ENCODE measurements at regions not wholly inside any gene's neighbourhood (a gene's known extent, or its start where the extent isn't known, plus 50 kb on each side); places are given as distances from the start of the nearest gene placed in this dataset.

- DNase-seq = no peak
These were observed 266.5 kb upstream of the PSMD7 start for GRCh38 chr16:74030000-74030706.

GRCh38 chr16:74029115-74029792, 267.4 kb upstream of the PSMD7 start:
- DNase-seq = no peak

GRCh38 chr16:74026373-74027281, 270.0 kb upstream of the PSMD7 start:
- no peak for DNase-seq

GRCh38 chr16:74024953-74025352, 271.7 kb upstream of the PSMD7 start:
- DNase-seq = no peak

GRCh38 chr16:74020095-74020670, 276.4 kb upstream of the PSMD7 start:
- no peak for DNase-seq

- DNase-seq = no peak
These were observed 277.0 kb upstream of the PSMD7 start for GRCh38 chr16:74019612-74020011.

- DNase-seq = no peak
These were observed 280.7 kb upstream of the PSMD7 start for GRCh38 chr16:74015953-74016352.

- DNase-seq = no peak
These were observed 297.9 kb upstream of the PSMD7 start for GRCh38 chr16:73998707-73999106.

- DNase-seq = no peak
These were observed 298.6 kb upstream of the PSMD7 start for GRCh38 chr16:73997971-73998370.

- DNase-seq = no peak
These were observed 299.3 kb upstream of the PSMD7 start for GRCh38 chr16:73997340-73997711.

GRCh38 chr16:73996624-73997339, 299.8 kb upstream of the PSMD7 start:
- no peak for DNase-seq

GRCh38 chr16:73993878-73994277, 302.7 kb upstream of the PSMD7 start:
- DNase-seq = no peak

- DNase-seq = no peak
These were observed 318.2 kb upstream of the PSMD7 start for GRCh38 chr16:73978407-73978784.

GRCh38 chr16:73976644-73977043, 320.0 kb upstream of the PSMD7 start:
- DNase-seq = no peak

GRCh38 chr16:73973174-73973573, 323.4 kb upstream of the PSMD7 start:
- no peak for DNase-seq

GRCh38 chr16:73966851-73967250, 329.8 kb upstream of the PSMD7 start:
- no peak for DNase-seq

GRCh38 chr16:73965591-73965990, 331.0 kb upstream of the PSMD7 start:
- DNase-seq = no peak

GRCh38 chr16:73956587-73957494, 339.8 kb upstream of the PSMD7 start:
- peak; percentile 68 for DNase-seq

- no peak for DNase-seq
These were observed 340.9 kb upstream of the PSMD7 start for GRCh38 chr16:73955702-73956101.

- DNase-seq = no peak
These were observed 341.4 kb upstream of the PSMD7 start for GRCh38 chr16:73955255-73955654.

GRCh38 chr16:73951481-73951880, 345.1 kb upstream of the PSMD7 start:
- no peak for DNase-seq

All from inflammatory macrophage (primary cell).